Esophagus (tissue), 2 donors: ENCODE measurements at regions not wholly inside any gene's neighbourhood (a gene's known extent, or its start where the extent isn't known, plus 50 kb on each side); places are given as distances from the start of the nearest gene placed in this dataset.

Experiments
- H3K27ac ChIP-seq, 2 donors: one replicate each; pipeline ENCODE4 v1.5.1; 2013; ENCODE audit warnings: low read depth in 2 of 2, mild to moderate bottlenecking in 2 of 2, inconsistent platforms in 1 of 2, low read length in 1 of 2, moderate library complexity in 1 of 2
- H3K27me3 ChIP-seq, 2 donors: one replicate each; pipeline ENCODE4 v1.6.1; 2013; ENCODE audit warnings: low read length in 2 of 2, control low read depth in 1 of 2, mild to moderate bottlenecking in 1 of 2; ENCODE audit not compliant: insufficient read depth in 2 of 2, control insufficient read depth in 1 of 2
- H3K36me3 ChIP-seq, 2 donors: one replicate each; pipeline ENCODE4 v1.6.1; 2013; ENCODE audit warnings: low read length in 1 of 2; ENCODE audit not compliant: control insufficient read depth in 2 of 2, insufficient read depth in 2 of 2
- H3K4me1 ChIP-seq, 2 donors: one replicate each; pipeline ENCODE4 v1.6.1; 2013; ENCODE audit warnings: low read length in 1 of 2; ENCODE audit not compliant: control insufficient read depth in 2 of 2, insufficient read depth in 2 of 2
- H3K4me3 ChIP-seq, 2 donors: one replicate each; pipeline ENCODE4 v1.5.1; 2013; ENCODE audit warnings: low read length in 2 of 2, mild to moderate bottlenecking in 2 of 2, low read depth in 1 of 2, moderate library complexity in 1 of 2
- H3K9me3 ChIP-seq, 2 donors: one replicate each; pipeline ENCODE4 v1.6.1; 2013; ENCODE audit warnings: mild to moderate bottlenecking in 2 of 2, low read depth in 1 of 2, low read length in 1 of 2, moderate library complexity in 1 of 2; ENCODE audit not compliant: control insufficient read depth in 2 of 2, insufficient read depth in 1 of 2
- WGBS, 2 donors: extraction: QIAGEN DNeasy Blood & Tissue Kit; methylation state at CpG; one replicate each; pipeline ENCODE4 v1.1.7; 2013; 5-methylcytosine and 5-hydroxymethylcytosine counted together
- donor health status: healthy with polysubstance abuse.
- donor health status: Bipolar disorder and iron deficiency.

- no peaks in the 10 kb centered on the region for H3K9me3 ChIP-seq
- H3K4me3 ChIP-seq: no peak overlapping the region
- H3K27ac ChIP-seq: no peak overlapping the region
- no peaks in the 10 kb centered on the region for H3K27me3 ChIP-seq
- H3K36me3 ChIP-seq: no peaks in the 10 kb centered on the region
- 63 to 64% methylated on average over 2 of the region's 2 CpGs for WGBS, 2 donors
- no peaks in the 10 kb centered on the region for H3K4me1 ChIP-seq
Observed at GRCh38 chr3:70824078-70824477, 511.6 kb upstream of the MDFIC2 start.

DNA sequence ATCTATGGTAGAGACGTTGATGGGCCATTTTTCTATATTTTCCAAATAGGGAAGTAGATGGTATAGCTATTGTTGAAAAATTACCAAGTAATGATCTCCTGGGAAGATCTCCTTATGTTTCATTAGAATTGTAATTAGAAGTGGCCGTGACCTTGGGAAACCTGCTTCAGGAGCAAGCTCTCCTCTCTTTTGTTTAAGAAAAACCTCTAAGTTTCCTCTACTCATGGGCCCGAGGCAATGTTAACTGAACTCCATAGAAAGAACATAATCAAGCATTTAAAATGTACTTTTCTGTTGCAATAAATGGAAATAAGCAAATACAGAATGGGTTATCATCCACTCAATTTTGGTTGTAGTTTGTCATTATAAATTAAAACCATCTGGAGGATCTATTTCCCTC lies 511.2 kb upstream of the MDFIC2 start:
- Histone ChIP-seq H3K36me3 (no peaks in the 10 kb centered on the region), H3K4me3 (no peak overlapping the region), H3K4me1 (no peaks in the 10 kb centered on the region), H3K27me3 (no peaks in the 10 kb centered on the region), H3K9me3 (no peaks in the 10 kb centered on the region), H3K27ac (no peak overlapping the region)
- 60 to 62% methylated on average over 3 of the region's 3 CpGs for WGBS, 2 donors

DNA sequence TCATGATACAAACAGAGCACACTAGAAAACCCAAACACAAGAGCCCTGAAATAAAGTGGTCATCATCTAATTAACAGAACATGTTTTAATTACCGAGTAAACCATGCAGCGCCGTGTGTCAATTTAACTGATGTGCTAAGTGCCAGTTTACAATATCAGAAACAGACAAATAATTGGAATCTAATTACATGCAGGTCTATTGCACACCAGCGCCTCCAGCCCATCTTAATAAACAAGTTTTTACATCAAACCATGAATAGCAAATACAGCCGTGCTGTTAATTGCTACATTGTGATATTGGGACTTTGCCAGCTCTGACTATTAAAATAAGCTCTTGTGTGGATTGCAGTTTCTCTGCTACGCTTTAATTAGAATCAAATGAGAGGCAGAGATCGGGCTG lies 510.2 kb upstream of the MDFIC2 start:
- Histone ChIP-seq H3K27me3 (peaks cover 0 to 3% of the 10 kb centered on the region in 2 donors), H3K36me3 (no peaks in the 10 kb centered on the region), H3K27ac (no peak overlapping the region), H3K4me1 (no peaks in the 10 kb centered on the region), H3K4me3 (no peak overlapping the region), H3K9me3 (no peaks in the 10 kb centered on the region)
- 73 to 74% methylated on average over 7 of the region's 7 CpGs for WGBS, 2 donors

DNA sequence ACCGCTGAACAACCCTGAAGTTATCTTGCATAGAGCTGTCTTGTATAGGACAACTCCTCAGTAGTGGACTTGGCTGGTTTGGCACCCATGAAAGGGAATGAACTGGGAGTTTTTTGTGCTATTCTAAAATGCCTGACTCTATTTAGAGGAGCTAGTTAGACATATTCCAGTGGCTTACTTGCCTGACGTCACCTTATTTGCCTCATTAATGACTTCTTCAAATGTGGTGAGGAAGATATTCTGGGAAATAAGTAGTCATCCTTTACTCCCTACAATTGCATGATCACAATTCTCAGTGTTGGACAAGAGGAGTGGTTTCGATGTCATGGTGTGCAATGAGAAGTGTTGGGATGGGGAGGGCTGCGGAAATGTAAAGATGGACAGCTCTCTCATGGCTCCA lies 509.2 kb upstream of the MDFIC2 start:
- Histone ChIP-seq H3K36me3 (no peaks in the 10 kb centered on the region), H3K4me3 (no peak overlapping the region), H3K27ac (no peak overlapping the region), H3K4me1 (no peaks in the 10 kb centered on the region), H3K27me3 (peaks cover 0 to 3% of the 10 kb centered on the region in 2 donors), H3K9me3 (no peaks in the 10 kb centered on the region)
- 91 to 92% methylated on average over 4 of the region's 4 CpGs for WGBS, 2 donors

DNA sequence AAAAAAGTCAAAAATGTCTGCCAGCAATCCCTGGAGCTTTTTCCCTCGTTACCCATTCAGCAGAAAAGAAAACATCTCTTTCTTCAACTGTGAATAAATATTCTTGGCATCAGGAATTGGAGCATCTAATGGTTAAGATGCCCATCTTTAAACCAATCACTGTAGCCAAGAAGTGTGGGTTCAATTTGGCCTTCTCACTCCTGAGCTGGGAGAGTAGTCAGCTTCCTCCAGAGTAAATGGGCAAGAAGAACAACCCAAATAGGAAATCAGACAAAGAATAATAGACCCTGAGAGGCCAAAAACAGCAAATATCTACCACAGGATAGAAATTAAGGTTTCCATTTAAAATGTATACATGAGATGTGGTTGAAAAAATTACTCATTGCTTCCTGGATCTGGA lies 508.0 kb upstream of the MDFIC2 start:
- Histone ChIP-seq H3K27ac (no peak overlapping the region), H3K9me3 (no peaks in the 10 kb centered on the region), H3K4me3 (no peak overlapping the region), H3K27me3 (peaks cover 0 to 3% of the 10 kb centered on the region in 2 donors), H3K4me1 (no peaks in the 10 kb centered on the region), H3K36me3 (no peaks in the 10 kb centered on the region)
- WGBS, 2 donors: 74 to 81% methylated on average over 1 of the region's 1 CpG

DNA sequence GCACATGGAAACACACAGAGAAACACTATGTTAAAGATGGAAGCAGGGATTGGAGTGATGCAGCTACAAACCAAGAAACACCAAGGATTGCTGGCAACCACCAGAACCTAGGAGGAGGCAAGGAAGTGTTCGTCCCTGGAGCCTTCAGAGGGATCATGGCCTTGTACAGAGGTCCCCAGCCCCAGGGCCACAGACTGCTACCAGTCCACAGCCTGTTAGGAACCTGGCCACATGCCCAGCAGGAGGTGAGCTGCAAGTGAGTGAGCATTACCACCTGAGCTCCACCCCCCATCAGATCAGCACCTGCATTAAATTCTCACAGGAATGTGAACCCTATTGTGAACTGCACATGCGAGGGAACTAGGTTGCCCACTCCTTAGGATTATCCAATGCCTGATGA lies 505.7 kb upstream of the MDFIC2 start:
- peaks cover 0 to 3% of the 10 kb centered on the region in 2 donors for H3K27me3 ChIP-seq
- no peaks in the 10 kb centered on the region for H3K36me3 ChIP-seq
- H3K9me3 ChIP-seq: no peaks in the 10 kb centered on the region
- no peak overlapping the region for H3K27ac ChIP-seq
- H3K4me1 ChIP-seq: no peaks in the 10 kb centered on the region
- no peak overlapping the region for H3K4me3 ChIP-seq
- 84 to 86% methylated on average over 2 of the region's 2 CpGs for WGBS, 2 donors

- H3K27ac ChIP-seq: no peak overlapping the region
- H3K27me3 ChIP-seq: peaks cover 0 to 3% of the 10 kb centered on the region in 2 donors
- H3K36me3 ChIP-seq: no peaks in the 10 kb centered on the region
- no peaks in the 10 kb centered on the region for H3K4me1 ChIP-seq
- WGBS, 2 donors: 72 to 81% methylated on average over 3 of the region's 3 CpGs
- no peaks in the 10 kb centered on the region for H3K9me3 ChIP-seq
- no peak overlapping the region for H3K4me3 ChIP-seq
Observed at GRCh38 chr3:70816346-70816745, 503.9 kb upstream of the MDFIC2 start.

GRCh38 chr3:70815817-70816216 lies 503.4 kb upstream of the MDFIC2 start:
- H3K4me1 ChIP-seq: no peaks in the 10 kb centered on the region
- H3K36me3 ChIP-seq: no peaks in the 10 kb centered on the region
- no peak overlapping the region for H3K27ac ChIP-seq
- 46 to 57% methylated on average over 4 of the region's 4 CpGs for WGBS, 2 donors
- H3K27me3 ChIP-seq: peaks cover 0 to 3% of the 10 kb centered on the region in 2 donors
- H3K4me3 ChIP-seq: no peak overlapping the region
- H3K9me3 ChIP-seq: no peaks in the 10 kb centered on the region

- 89 to 93% methylated on average over 3 of the region's 3 CpGs for WGBS, 2 donors
- peaks cover 0 to 2% of the 10 kb centered on the region in 2 donors for H3K27me3 ChIP-seq
- no peak overlapping the region for H3K4me3 ChIP-seq
- H3K9me3 ChIP-seq: no peaks in the 10 kb centered on the region
- no peaks in the 10 kb centered on the region for H3K36me3 ChIP-seq
- no peak overlapping the region for H3K27ac ChIP-seq
- H3K4me1 ChIP-seq: no peaks in the 10 kb centered on the region
Observed at GRCh38 chr3:70813311-70813710, 500.9 kb upstream of the MDFIC2 start.

GRCh38 chr3:70811880-70812279 lies 499.4 kb upstream of the MDFIC2 start:
- 24 to 41% methylated on average over 2 of the region's 2 CpGs for WGBS, 2 donors

More at GRCh38 chr3:70811880-70812279, 499.4 kb upstream of the MDFIC2 start:
- Histone ChIP-seq H3K27me3 (no peaks in the 10 kb centered on the region), H3K27ac (no peak overlapping the region), H3K4me1 (no peaks in the 10 kb centered on the region), H3K36me3 (no peaks in the 10 kb centered on the region), H3K9me3 (no peaks in the 10 kb centered on the region), H3K4me3 (no peak overlapping the region)
